Neutrophil (primary cell): ENCODE measurements at regions not wholly inside any gene's neighbourhood (a gene's known extent, or its start where the extent isn't known, plus 50 kb on each side); places are given as distances from the start of the nearest gene placed in this dataset.

ENCODE experiments used
- H3K27ac ChIP-seq: fragments of 200-600 bp; sonication (generic); 2 replicates; pipeline ENCODE4 v1.5.1; 2016; ENCODE audit warnings: mild to moderate bottlenecking, moderate library complexity
- H3K27me3 ChIP-seq: fragments of 200-600 bp; sonication (generic); 2 replicates; pipeline ENCODE4 v1.6.0; 2016; ENCODE audit warnings: mild to moderate bottlenecking
- H3K36me3 ChIP-seq: fragments of 200-600 bp; sonication (generic); 2 replicates; pipeline ENCODE4 v1.5.1; 2017
- H3K4me1 ChIP-seq, 2 experiments: fragments of 200-600 bp in 1 of 2; sonication (generic) in 1 of 2; 1 replicate in 1 of 2; 2 replicates in 1 of 2; pipeline versions ENCODE4 v1.5.1 to v1.6.1; 2013 to 2016; ENCODE audit warnings: low read depth in 1 of 2, low read length in 1 of 2, mild to moderate bottlenecking in 1 of 2, moderate library complexity in 1 of 2; ENCODE audit not compliant: control insufficient read depth in 1 of 2, insufficient read depth in 1 of 2
- H3K4me3 ChIP-seq, 2 experiments: fragments of 200-600 bp in 1 of 2; sonication (generic) in 1 of 2; 1 replicate in 1 of 2; 2 replicates in 1 of 2; pipeline ENCODE4 v1.5.1; 2013 to 2016; ENCODE audit warnings: low read depth in 1 of 2, low read length in 1 of 2, mild to moderate bottlenecking in 1 of 2, moderate library complexity in 1 of 2
- H3K9me3 ChIP-seq: fragments of 200-600 bp; sonication (generic); 2 replicates; pipeline ENCODE4 v1.5.1; 2016
- TF ChIP-seq, protein P1 (sequence below): fragments of 200-600 bp; sonication (generic); IDR thresholded peaks from 2 replicates; pipeline ENCODE4 v1.5.1; 2016; ENCODE audit warnings: antibody characterized with exemption

DNA sequence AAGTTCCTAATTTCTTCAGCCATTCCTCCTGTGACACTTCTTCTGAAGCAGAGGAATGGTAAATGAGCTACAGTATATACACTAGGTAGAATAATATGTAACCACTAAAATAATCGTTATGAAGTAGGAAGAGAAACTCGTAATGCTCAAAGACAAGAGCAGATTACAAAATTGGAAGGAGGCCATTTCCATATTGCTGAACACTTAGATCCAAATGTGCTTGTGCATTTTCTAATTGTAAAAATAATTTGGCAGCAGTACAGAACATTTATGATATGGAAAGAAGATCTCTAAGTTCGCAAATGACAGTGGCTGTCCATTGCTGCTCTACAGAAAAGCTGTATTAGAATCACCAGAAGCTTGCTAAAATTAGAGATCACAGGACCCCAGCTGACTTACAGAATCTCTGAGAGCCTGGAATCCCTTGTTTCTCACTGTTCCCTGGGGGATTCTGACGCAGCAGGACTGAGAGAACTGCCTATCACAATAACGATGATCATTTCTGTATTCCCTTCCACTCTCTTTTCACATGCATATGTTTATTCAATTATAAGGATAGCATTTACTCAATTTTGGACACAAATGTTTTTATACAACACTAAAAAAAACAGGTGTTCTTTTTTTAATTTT is 242.1 kb downstream of the OMA1 start:
- Histone ChIP-seq H3K27ac (no peak overlapping the region), H3K27me3 (peaks cover 5% of the 10 kb centered on the region), H3K4me3 (no peak overlapping the region), H3K4me1 (no peaks in the 10 kb centered on the region), H3K9me3 (no peaks in the 10 kb centered on the region), H3K36me3 (no peaks in the 10 kb centered on the region)
- TF ChIP-seq, protein P1, sequence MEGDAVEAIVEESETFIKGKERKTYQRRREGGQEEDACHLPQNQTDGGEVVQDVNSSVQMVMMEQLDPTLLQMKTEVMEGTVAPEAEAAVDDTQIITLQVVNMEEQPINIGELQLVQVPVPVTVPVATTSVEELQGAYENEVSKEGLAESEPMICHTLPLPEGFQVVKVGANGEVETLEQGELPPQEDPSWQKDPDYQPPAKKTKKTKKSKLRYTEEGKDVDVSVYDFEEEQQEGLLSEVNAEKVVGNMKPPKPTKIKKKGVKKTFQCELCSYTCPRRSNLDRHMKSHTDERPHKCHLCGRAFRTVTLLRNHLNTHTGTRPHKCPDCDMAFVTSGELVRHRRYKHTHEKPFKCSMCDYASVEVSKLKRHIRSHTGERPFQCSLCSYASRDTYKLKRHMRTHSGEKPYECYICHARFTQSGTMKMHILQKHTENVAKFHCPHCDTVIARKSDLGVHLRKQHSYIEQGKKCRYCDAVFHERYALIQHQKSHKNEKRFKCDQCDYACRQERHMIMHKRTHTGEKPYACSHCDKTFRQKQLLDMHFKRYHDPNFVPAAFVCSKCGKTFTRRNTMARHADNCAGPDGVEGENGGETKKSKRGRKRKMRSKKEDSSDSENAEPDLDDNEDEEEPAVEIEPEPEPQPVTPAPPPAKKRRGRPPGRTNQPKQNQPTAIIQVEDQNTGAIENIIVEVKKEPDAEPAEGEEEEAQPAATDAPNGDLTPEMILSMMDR = no peak

DNA sequence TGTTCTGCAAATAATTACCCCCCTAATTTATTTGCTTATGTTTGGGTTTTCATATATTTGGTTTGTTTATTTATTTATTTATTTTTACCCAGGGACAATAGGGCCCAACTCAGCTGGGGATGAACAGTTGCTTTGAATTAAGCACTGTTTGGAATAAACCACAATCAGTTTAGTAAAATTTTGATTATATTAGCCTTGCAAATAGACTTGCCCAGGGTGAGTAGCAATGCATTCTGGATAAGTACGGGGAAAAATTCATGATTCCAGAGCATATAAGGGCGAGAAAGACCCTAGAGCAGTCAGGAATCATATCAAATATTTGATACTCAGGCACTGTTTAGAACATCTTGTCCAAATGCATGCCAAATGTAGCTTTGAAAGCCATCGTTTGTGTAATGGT is 242.7 kb downstream of the OMA1 start:
- H3K4me1 ChIP-seq = no peaks in the 10 kb centered on the region
- H3K4me3 ChIP-seq = no peak overlapping the region
- no peaks in the 10 kb centered on the region for H3K9me3 ChIP-seq
- TF ChIP-seq, protein P1 = no peak
- no peaks in the 10 kb centered on the region for H3K36me3 ChIP-seq
- peaks cover 5% of the 10 kb centered on the region for H3K27me3 ChIP-seq
- H3K27ac ChIP-seq = no peak overlapping the region

DNA sequence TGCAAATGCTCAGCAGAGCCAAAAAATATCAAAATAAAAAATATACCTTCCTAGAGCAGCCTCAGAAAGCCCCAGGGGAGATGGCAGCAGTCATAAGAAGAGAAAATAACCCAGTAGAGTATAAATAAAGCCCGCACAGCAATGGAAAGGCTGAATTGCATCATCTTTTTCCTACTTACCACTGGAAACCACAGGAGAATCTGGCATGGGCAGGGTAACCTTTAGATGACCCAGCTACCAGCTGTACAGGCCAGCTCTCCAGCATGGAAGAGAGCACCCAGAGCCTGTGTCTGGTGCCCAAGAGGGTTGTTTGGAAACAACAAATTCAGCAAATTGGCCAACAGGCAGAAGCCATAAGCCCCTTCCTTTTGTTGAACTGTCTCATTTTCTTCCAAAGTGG is 253.1 kb downstream of the OMA1 start:
- Histone ChIP-seq H3K4me1 (no peaks in the 10 kb centered on the region), H3K9me3 (no peaks in the 10 kb centered on the region), H3K36me3 (no peaks in the 10 kb centered on the region), H3K4me3 (no peak overlapping the region), H3K27ac (no peak overlapping the region), H3K27me3 (no peaks in the 10 kb centered on the region)
- TF ChIP-seq, protein P1 = no peak

DNA sequence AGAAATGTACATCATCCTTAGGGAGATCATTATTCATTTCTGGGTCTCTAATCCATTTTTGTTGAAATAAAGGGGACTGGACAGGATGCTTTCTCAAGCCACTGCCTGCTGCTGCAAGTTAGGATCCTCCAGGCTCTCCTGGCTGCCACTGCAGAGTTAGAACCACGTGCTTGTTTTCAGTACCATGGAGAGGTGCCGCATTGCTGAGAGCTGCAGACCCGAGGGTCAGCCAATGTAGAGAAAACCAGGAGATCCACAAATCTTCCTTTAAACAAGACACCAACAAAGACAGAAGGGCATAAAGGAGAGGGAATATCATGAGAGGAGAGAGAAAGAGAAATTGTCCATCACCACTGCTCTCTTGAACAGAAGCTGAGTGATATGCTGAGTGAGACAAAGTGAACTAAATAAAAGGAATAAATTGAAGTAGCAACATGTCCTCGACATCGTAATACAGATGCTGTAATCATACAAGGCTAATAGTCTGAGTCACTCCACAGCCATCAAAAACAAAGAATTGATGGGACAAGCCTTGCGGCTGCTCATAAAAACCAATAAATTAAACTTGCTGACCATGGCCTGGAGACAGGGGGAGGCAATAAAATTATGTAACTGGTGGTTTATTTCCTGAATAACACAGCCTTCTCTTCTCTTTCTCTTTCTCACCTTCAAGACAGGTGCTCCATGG is 255.7 kb downstream of the OMA1 start:
- TF ChIP-seq, protein P1 = no peak
- H3K4me1 ChIP-seq = no peaks in the 10 kb centered on the region
- H3K27ac ChIP-seq = no peak overlapping the region
- H3K27me3 ChIP-seq = no peaks in the 10 kb centered on the region
- no peak overlapping the region for H3K4me3 ChIP-seq
- no peaks in the 10 kb centered on the region for H3K9me3 ChIP-seq
- H3K36me3 ChIP-seq = no peaks in the 10 kb centered on the region

DNA sequence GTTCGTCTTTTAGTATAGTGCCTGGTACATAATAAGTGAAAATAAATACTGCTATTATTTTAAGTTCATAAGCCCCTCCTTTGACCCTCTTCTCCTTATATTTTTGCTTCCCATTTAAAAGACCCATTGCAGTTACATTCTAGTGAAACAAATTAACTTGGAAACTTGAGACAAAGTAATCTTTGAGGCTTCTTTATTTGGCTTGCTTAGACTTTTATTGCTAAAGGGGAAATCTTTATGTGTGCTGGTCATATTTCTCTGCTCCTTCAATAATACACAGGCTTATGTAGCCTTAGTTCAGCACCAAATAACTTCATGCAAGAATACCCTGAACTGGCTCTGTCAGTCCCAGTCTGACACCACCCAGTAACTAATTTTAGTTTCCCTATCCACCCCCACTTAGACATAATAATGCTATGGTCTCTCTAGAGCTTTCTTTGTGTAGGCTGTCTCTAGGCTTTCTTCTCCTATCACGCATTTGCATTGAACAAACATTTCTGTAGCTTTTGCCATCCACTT is 257.8 kb downstream of the OMA1 start:
- TF ChIP-seq, protein P1 = no peak
- Histone ChIP-seq H3K4me1 (no peaks in the 10 kb centered on the region), H3K36me3 (no peaks in the 10 kb centered on the region), H3K4me3 (no peak overlapping the region), H3K27me3 (no peaks in the 10 kb centered on the region), H3K27ac (no peak overlapping the region), H3K9me3 (no peaks in the 10 kb centered on the region)
